A673 (cell line): ENCODE measurements at regions not wholly inside any gene's neighbourhood (a gene's known extent, or its start where the extent isn't known, plus 50 kb on each side); places are given as distances from the start of the nearest gene placed in this dataset.

Experiments
- EZH2 ChIP-seq: fragments of 200-600 bp; sonication (generic); IDR thresholded peaks from 2 replicates; pipeline ENCODE4 v1.6.1; 2017; ENCODE audit warnings: borderline replicate concordance, low read depth, mild to moderate bottlenecking, mixed read lengths, antibody characterized with exemption, low read length; ENCODE audit not compliant: poor library complexity, severe bottlenecking
- TF ChIP-seq, protein P1 (sequence below): fragments of 300-800, 200-600 bp; sonication (generic); conservative IDR thresholded peaks from 2 replicates; pipeline ENCODE4 v1.5.1; 2017; ENCODE audit warnings: low read depth, mild to moderate bottlenecking, antibody characterized with exemption, low read length, moderate library complexity, mixed read lengths

- TF ChIP-seq, protein P1, sequence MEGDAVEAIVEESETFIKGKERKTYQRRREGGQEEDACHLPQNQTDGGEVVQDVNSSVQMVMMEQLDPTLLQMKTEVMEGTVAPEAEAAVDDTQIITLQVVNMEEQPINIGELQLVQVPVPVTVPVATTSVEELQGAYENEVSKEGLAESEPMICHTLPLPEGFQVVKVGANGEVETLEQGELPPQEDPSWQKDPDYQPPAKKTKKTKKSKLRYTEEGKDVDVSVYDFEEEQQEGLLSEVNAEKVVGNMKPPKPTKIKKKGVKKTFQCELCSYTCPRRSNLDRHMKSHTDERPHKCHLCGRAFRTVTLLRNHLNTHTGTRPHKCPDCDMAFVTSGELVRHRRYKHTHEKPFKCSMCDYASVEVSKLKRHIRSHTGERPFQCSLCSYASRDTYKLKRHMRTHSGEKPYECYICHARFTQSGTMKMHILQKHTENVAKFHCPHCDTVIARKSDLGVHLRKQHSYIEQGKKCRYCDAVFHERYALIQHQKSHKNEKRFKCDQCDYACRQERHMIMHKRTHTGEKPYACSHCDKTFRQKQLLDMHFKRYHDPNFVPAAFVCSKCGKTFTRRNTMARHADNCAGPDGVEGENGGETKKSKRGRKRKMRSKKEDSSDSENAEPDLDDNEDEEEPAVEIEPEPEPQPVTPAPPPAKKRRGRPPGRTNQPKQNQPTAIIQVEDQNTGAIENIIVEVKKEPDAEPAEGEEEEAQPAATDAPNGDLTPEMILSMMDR = no peak
- no peak for TF ChIP-seq EZH2
Measured at GRCh38 chr4:52244103-52244775, 193.1 kb downstream of the SPATA18 start.
